ENCODE measurements at regions not wholly inside any gene's neighbourhood (a gene's known extent, or its start where the extent isn't known, plus 50 kb on each side); places are given as distances from the start of the nearest gene placed in this dataset.

- intact Hi-C loops (cut with micrococcal nuclease; ENCODE audit: unreplicated experiment) = no loop called here
- BruUV-seq (replicated peaks) = no TSS peak
- no peaks in the 10 kb centered on the region for H3K36me3 Mint-ChIP-seq (ENCODE audit: insufficient read depth, unreplicated experiment)
- DNase-seq = no peak
- TF ChIP-seq CTCF (IDR thresholded peaks at IDR 0.05; ENCODE audit: unreplicated experiment) = no peak
- H3K4me3 Mint-ChIP-seq (ENCODE audit: low read depth, unreplicated experiment) = no peak overlapping the region
- peaks cover 6% of the 10 kb centered on the region for H3K9me3 Mint-ChIP-seq (ENCODE audit: low read depth, unreplicated experiment)
- H3K27ac Mint-ChIP-seq (ENCODE audit: unreplicated experiment) = no peak overlapping the region
- no peaks in the 10 kb centered on the region for H3K27me3 Mint-ChIP-seq (ENCODE audit: unreplicated experiment)
- CTCF ChIA-PET = no interaction called here
- H3K4me1 Mint-ChIP-seq (ENCODE audit: low read depth, unreplicated experiment) = no peaks in the 10 kb centered on the region
These were observed 316.9 kb downstream of the MTRR start for GRCh38 chr5:8185852-8186251.

DNA sequence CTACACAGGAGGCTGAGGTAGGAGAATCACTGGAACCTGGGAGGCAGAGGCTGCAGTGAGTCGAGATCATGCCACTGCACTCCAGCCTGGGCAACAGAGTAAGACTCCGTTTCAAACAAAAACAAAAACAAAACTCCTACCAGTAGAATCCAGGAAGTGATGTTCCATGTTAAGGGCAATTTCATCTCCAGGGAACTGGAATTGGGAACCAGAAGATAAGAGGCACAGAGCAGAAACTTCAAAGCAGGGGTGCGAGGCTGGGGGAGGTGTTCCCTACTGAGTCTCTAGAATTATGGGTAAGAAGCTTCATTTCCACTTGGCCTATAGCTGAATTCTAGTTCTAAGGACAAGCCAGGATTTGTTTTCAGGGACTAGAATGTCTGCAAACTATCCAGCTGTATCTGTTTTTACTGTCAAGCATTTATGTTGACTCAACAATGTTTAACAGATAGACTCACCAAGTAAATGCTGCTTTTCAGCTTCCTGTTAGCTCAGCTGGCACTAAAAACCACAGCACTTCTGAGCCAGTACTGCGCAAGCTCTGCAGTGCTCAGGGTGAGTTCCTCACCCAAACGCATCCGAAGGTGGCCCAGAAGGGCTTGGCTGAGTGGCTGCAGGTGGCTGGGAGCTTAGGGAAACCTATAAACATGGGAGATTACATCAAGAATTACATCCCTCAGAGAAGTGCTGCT is 320.1 kb downstream of the MTRR start:
- no peak overlapping the region for H3K4me3 Mint-ChIP-seq (ENCODE audit: low read depth, unreplicated experiment)
- CTCF ChIA-PET = no interaction called here
- H3K27ac Mint-ChIP-seq (ENCODE audit: unreplicated experiment) = no peak overlapping the region
- BruUV-seq (replicated peaks) = no TSS peak
- no peaks in the 10 kb centered on the region for H3K4me1 Mint-ChIP-seq (ENCODE audit: low read depth, unreplicated experiment)
- TF ChIP-seq CTCF (IDR thresholded peaks at IDR 0.05; ENCODE audit: unreplicated experiment) = no peak
- DNase-seq = no peak
- H3K27me3 Mint-ChIP-seq (ENCODE audit: unreplicated experiment) = no peaks in the 10 kb centered on the region
- H3K9me3 Mint-ChIP-seq (ENCODE audit: low read depth, unreplicated experiment) = peaks cover 7% of the 10 kb centered on the region
- intact Hi-C loops (cut with micrococcal nuclease; ENCODE audit: unreplicated experiment) = no loop called here
- no peaks in the 10 kb centered on the region for H3K36me3 Mint-ChIP-seq (ENCODE audit: insufficient read depth, unreplicated experiment)

- H3K27ac Mint-ChIP-seq (ENCODE audit: unreplicated experiment) = no peak overlapping the region
- CTCF ChIA-PET = no interaction called here
- H3K36me3 Mint-ChIP-seq (ENCODE audit: insufficient read depth, unreplicated experiment) = no peaks in the 10 kb centered on the region
- H3K4me1 Mint-ChIP-seq (ENCODE audit: low read depth, unreplicated experiment) = no peaks in the 10 kb centered on the region
- no peaks in the 10 kb centered on the region for H3K27me3 Mint-ChIP-seq (ENCODE audit: unreplicated experiment)
- intact Hi-C loops (cut with micrococcal nuclease; ENCODE audit: unreplicated experiment) = no loop called here
- TF ChIP-seq CTCF (IDR thresholded peaks at IDR 0.05; ENCODE audit: unreplicated experiment) = no peak
- BruUV-seq (replicated peaks) = no TSS peak
- peaks cover 10% of the 10 kb centered on the region for H3K9me3 Mint-ChIP-seq (ENCODE audit: low read depth, unreplicated experiment)
- DNase-seq = no peak
- no peak overlapping the region for H3K4me3 Mint-ChIP-seq (ENCODE audit: low read depth, unreplicated experiment)
These were observed 323.9 kb downstream of the MTRR start for GRCh38 chr5:8192840-8193239.

- CTCF ChIA-PET = no interaction called here
- no peak for DNase-seq
- BruUV-seq (replicated peaks) = no TSS peak
- no peaks in the 10 kb centered on the region for H3K4me1 Mint-ChIP-seq (ENCODE audit: low read depth, unreplicated experiment)
- H3K27me3 Mint-ChIP-seq (ENCODE audit: unreplicated experiment) = no peaks in the 10 kb centered on the region
- intact Hi-C loops (cut with micrococcal nuclease; ENCODE audit: unreplicated experiment) = no loop called here
- H3K9me3 Mint-ChIP-seq (ENCODE audit: low read depth, unreplicated experiment) = peaks cover 12% of the 10 kb centered on the region
- no peaks in the 10 kb centered on the region for H3K36me3 Mint-ChIP-seq (ENCODE audit: insufficient read depth, unreplicated experiment)
- H3K4me3 Mint-ChIP-seq (ENCODE audit: low read depth, unreplicated experiment) = no peak overlapping the region
- no peak overlapping the region for H3K27ac Mint-ChIP-seq (ENCODE audit: unreplicated experiment)
- TF ChIP-seq CTCF (IDR thresholded peaks at IDR 0.05; ENCODE audit: unreplicated experiment) = no peak
These were observed 327.1 kb downstream of the MTRR start for GRCh38 chr5:8196061-8196460.
